Activated CD4-positive, alpha-beta T cell treated with anti-CD3 and anti-CD28 coated beads for 24 hours (primary cell): ENCODE measurements at regions not wholly inside any gene's neighbourhood (a gene's known extent, or its start where the extent isn't known, plus 50 kb on each side); places are given as distances from the start of the nearest gene placed in this dataset.
"Not testable (repeated sequence)": the region's sequence is repeated elsewhere in the genome, so short reads cannot be mapped to it uniquely, and the experiment has no call there.

Experiments used
- DNase-seq, 2 donors: peaks; one replicate each; pipeline ENCODE4 v3.0.0-alpha.2; 2020; ENCODE audit warnings: low read depth in 2 of 2

- DNase-seq: no peak
Observed at GRCh38 chr14:86084097-86084496, 554.2 kb downstream of the FLRT2 start.

- no peak for DNase-seq
Observed at GRCh38 chr14:86083616-86084015, 553.7 kb downstream of the FLRT2 start.

DNA sequence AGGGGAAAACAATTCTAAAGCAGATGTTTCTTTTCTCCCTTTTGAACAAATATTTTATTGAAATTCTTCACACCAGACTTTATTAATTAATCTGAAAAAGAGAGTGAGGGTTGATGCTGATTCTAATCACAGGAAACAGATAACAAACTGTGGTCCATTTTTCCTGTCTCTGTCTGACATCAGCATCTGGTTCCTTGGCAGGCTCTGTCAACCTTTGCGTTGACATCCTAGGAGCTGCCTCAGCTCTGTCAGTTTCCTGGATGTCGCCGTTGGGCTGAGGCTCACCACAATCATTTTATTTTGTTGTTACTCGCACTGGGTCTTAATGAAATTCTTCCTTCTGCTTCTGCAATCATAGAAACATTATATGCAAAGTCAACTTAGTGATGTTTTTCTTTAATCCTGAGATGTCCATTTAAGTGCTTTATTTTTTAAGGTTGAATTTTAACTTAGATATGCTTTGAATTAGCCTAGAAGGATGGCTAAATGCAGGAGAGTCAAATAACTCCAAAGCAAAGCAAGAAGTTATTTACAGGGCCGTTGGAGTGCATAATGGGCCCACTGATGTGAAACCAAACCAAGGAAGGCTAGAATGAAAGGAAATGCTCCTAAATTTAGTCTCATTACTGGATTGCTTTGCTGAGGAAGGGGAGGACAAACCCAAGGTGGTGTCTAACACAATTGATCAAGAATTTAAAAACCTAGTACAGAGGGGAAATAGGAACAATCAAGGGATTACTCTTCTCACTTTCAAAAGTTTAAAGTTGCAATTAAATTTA lies 542.4 kb downstream of the FLRT2 start:
- DNase-seq: no peak

DNA sequence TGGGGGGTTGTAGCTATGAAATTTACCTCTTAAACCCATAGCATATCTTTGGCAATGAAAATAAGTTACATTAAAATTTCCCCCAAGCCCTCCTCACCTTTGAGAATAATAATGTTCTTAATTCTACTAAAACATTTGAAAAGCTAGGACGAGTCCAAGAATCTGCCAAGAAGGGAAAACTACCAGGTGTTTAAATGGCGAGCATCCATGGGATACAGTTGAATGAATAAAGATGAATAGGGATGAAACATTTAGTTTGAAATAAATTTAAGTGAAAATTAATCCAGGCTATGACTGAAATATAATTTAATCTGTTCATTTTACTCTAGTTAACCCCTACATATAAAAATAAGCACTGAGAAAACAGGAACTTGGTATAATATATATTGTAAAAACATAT lies 536.7 kb downstream of the FLRT2 start:
- no peak for DNase-seq

DNA sequence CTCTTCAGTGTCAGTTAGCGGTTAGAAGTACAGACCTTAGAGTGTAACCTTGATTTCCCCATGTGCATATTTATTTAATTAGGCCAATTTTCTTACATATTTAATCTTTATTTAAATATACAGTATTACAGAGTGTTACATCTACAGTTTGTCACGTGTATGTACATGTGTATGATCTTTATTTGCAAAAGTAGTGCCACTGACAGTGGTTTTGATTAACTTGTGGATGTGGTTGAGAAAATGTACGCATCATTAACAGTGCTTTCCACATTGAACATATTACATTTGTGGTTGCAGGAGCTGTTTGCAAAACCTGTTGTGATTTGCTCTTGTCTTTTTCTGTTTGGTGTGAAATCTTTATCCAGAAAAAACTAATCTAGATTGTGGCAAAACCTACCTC lies 535.5 kb downstream of the FLRT2 start:
- no peak for DNase-seq

DNA sequence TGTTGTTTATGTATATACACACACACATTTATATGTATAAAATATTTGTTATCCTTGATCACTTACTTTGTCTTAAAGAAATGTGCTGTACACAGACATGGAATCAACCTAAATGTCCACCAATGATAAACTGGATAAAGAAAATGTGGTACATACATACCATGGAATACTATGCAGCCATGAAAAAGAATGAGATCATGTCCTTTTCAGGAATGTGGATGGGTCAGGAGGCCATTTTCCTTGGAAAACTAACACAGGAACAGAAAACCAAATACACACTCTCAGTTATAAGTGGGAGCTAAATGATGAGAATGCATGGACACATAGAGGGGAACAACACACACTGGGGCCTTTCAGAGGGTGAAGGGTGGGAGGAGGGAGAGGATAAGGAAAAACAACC lies 534.7 kb downstream of the FLRT2 start:
- not testable (repeated sequence) for DNase-seq

DNA sequence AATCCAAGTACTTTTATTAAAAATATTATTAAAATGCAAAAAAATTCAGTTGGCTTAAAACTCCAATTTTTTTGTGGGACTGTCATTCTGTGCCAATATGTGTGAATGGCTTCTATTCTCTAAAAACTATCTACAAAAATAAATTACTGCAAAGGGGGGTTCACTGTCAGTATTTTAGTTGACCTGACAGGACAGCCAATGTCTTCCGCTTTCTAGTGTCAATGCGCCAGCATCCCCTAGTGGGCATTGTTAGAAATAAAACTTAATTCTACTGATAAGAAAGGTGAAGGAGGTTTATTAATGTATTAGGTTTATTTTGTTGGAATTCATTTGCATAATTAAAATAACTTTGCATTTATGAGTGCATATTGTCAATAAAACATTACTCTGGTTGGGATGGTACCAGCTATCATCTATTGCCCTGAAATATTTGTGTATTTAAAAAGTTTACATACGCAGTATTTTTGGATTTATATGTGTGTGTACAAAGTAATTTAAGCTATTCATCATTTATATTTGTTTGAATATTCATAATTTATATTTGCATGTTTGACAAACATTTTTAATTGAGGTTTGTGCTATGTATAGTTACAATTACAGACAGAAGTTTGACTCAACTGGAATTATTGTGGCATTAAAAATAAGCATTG lies 527.2 kb downstream of the FLRT2 start:
- DNase-seq: peak in 1 of 2 donors; percentile 17

- DNase-seq: no peak
Observed at GRCh38 chr14:86055512-86056075, 525.6 kb downstream of the FLRT2 start.

- no peak for DNase-seq
Observed at GRCh38 chr14:86052868-86053267, 522.9 kb downstream of the FLRT2 start.

DNA sequence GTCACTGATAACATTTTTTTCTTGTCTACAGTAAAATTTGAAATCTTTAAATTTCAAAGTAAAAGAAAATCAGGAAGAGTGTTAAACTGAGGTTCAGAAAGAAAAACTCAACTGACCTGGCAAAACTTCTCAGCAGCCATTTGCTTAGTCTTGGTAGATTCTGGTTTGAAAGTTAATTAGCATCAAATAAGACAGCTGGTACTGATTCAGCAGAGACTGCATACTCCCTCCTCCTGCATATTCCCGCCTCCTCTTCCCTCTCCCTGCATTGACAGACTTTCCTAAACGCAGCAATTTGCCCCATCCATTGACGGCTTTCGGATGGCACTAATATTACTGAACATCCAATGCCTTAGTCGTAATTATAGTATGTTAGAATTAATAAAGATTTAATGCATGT lies 520.8 kb downstream of the FLRT2 start:
- DNase-seq: no peak

DNA sequence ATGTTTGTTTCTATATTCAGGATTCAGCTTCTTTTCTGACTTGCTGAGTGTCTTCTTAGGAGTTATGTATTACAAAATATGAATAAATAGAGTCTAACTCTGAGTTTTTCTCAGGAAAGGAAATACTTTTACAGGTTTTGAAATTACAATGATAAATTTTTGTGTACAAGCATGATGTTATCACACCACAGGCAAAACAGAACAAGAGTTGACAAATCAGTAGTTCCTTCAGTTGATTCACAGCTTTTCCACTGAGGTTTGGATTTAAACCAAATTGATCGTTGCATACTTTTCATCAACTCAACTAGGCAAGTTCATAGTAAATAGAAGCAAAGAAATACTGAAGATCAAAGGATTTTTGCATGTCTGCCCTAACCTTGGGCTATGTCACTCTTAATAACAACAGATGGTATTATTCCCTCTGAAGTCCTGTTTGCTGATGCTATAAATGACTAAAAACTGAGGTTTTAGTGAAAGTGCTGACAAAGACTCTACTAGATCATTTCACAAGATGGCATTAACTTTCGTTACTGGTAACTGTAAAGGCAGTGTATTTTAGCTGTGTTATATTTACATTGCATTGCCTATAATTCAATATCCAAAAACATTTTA lies 520.2 kb downstream of the FLRT2 start:
- DNase-seq: no peak

DNA sequence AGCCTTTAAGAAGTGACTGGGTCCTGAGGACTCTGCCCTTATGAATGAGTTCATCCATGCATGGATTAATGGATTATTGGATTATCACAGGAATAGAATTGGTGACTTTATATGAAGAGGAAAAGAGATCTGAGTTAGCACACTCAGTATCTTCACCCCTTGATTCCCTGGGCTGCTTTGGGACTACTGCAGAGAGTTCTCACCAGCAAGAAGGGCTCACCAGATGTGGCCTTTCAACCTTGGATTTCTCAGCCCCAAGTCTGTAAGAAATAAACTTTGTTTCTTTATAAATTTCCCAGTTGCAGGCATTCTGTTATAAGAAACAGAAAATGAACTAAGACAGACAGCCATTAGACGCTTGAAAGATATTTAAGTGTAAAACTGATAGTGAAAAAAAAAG lies 509.2 kb downstream of the FLRT2 start:
- no peak for DNase-seq

GRCh38 chr14:86038387-86039042 lies 508.6 kb downstream of the FLRT2 start:
- peak; percentile 10 for DNase-seq

- DNase-seq: no peak
Observed at GRCh38 chr14:86035882-86036281, 505.9 kb downstream of the FLRT2 start.

- DNase-seq: no peak
Observed at GRCh38 chr14:86027990-86028389, 498.0 kb downstream of the FLRT2 start.

DNA sequence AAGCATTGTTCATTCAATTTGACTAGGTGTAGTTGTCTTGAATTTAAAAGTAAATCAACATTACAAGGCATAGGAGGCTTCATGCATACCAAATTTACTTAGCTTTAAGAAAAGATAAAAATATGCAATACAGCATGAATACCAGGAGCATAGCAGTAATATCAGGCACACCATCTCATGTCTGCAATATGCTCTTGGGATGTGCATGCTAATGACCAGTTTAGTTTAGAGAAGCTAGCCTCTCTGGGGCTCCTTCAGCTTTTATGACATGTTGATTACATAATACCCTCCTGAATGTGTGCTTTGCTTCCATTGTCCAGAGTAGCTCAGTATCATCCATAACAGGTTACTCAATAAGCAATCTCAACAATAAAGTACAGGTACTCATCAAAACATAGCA lies 497.2 kb downstream of the FLRT2 start:
- no peak for DNase-seq

- DNase-seq: no peak
Observed at GRCh38 chr14:86022031-86022629, 492.2 kb downstream of the FLRT2 start.

- no peak for DNase-seq
Observed at GRCh38 chr14:86020841-86021240, 490.9 kb downstream of the FLRT2 start.

DNA sequence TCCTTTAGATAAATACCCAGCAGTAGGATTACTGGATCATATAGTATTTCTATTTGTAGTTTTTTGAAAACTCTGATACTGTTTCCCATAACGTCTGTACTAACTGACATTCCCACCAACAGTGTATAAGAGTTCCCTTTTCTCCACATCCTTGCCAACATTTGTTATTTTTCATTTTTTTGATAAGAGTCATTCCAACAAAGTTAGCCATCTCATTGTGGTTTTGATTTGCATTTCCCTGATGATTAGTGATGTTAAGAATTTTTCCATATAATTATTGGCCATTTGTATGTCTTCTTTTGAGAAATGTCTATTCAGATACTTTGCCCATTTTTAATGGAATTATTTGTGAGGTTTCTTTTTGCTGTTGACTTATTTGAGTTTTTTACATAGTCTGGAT lies 486.0 kb downstream of the FLRT2 start:
- no peak for DNase-seq

DNA sequence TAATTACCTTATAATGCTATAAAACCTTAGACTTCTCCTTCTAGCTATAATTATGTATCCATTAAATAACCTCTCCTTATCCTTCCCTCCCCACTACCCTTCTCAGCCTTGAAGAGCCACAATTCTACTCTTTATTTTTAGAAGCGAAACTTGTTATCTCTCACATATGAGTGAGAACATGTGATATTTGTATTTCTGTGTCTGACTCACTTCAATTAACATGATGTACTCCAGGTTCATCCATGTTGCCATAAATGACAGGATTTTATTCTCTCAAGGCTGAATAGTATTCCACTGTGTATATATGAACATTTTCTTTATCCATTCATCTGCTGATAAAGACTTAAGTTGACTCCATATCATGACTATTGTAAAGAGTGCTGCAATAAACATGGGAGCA lies 485.6 kb downstream of the FLRT2 start:
- DNase-seq: no peak

- DNase-seq: no peak
Observed at GRCh38 chr14:86013641-86014040, 483.7 kb downstream of the FLRT2 start.

- DNase-seq: no peak
Observed at GRCh38 chr14:86012461-86012860, 482.5 kb downstream of the FLRT2 start.
